GM18507 (cell line): ENCODE measurements at regions not wholly inside any gene's neighbourhood (a gene's known extent, or its start where the extent isn't known, plus 50 kb on each side); places are given as distances from the start of the nearest gene placed in this dataset.
"Not testable (repeated sequence)": the region's sequence is repeated elsewhere in the genome, so short reads cannot be mapped to it uniquely, and the experiment has no call there.

Source experiments
- DNase-seq: peaks from one replicate; pipeline ENCODE4 v3.0.0; 2011; ENCODE audit warnings: low read depth; ENCODE audit not compliant: insufficient read length; ENCODE audit errors: extremely low spot score
- FAIRE-seq: peaks from 2 replicates; lab custom pipeline; 2011; peaks lifted over from hg19 to GRCh38; lab: Jason Lieb, UNC

DNA sequence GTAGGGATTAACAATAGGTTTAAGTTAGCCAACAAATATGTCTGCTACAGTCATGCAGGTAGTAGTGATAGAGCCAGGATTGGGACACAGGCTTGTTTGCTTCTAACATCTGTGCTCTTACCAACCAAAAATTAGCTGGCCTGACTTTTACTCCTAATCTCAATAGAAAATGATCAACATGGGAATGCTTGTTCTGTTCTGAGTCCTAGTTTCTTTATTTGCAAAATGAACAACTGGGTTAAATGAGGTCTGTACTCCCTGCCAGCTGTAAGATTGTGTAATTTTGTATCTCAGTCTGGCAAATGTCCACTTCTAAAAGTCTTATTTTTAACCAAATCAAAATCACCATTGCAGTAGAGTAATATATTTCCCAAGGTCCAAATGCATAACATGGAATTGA lies 216.8 kb downstream of the NMUR2 start:
- DNase-seq: no peak
- no peak for FAIRE-seq

DNA sequence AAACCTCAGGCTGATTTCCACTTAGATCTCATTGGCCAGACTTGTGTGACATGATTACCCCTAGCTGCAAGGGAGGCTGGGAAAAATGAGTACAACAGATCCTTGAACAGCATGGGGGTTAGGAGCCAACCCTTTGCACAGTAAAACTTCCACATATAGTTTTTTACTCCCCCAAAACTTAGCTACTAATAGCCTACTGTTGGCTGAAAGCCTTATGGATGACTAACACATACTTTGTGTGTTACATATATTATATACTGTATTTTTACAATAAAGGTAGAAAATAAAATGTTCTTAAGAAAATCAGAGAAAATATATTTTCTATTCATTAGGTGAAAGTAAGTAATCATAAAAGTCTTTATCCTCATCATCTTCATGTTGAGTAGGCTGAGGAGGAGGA lies 217.4 kb downstream of the NMUR2 start:
- DNase-seq (no peak), FAIRE-seq (no peak)

GRCh38 chr5:152185547-152186245 lies 219.4 kb downstream of the NMUR2 start:
- FAIRE-seq (no peak), DNase-seq (no peak)

DNA sequence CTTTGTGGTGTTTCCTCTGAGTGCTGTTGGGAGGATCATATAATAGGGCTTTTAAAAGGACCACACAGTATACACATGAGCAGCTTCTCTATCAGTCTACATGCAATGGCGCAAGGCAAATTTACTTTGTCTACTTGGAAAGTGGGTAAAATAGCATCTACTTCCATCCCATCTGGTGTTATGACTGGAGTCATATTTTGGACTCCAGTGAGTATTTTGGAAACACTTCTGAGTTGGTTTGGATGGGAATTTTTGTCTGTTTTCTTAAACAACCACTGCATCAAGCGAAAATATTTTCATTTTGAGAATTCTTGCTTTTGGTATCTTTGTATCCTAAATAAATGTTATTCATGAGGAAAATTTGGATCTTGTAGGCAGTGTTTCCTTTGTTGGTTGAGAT lies 220.8 kb downstream of the NMUR2 start:
- DNase-seq (no peak), FAIRE-seq (no peak)

DNA sequence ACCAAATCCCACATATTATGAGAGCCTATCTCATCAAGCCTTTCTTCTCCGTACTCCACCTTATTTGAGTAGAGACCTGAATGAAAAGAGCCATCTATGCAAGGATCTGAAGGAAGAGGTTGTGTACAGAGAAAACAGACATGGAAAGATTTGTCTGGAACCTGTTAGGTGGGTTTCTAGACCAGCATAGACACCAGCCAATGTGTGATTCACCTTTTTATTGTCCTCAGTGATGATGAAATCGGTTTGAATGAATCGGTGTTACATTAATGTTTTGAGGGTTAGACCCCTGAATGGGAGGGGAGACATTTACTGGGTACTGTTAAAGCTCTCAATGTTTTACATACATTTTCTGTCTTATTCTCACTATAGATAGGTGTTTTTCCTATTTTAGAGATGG lies 223.6 kb downstream of the NMUR2 start:
- FAIRE-seq (no peak), DNase-seq (no peak)

DNA sequence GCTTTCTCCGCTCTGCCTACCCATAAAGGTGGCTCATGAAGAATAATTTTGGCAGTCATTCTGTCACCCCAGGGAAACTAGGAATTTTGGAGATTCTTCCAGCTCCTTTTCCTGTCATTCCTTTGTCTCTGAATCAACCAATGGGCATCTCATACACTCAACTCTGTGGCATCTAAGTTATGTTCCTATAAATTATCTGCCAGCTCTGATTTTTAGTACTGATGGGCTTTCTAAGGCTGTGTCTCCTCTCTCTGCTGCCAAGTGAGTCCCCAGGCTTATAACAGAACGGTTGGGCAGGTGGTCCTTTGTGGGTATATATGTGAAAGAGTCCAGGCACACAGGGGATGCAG lies 226.8 kb downstream of the NMUR2 start:
- no peak for FAIRE-seq
- no peak for DNase-seq

DNA sequence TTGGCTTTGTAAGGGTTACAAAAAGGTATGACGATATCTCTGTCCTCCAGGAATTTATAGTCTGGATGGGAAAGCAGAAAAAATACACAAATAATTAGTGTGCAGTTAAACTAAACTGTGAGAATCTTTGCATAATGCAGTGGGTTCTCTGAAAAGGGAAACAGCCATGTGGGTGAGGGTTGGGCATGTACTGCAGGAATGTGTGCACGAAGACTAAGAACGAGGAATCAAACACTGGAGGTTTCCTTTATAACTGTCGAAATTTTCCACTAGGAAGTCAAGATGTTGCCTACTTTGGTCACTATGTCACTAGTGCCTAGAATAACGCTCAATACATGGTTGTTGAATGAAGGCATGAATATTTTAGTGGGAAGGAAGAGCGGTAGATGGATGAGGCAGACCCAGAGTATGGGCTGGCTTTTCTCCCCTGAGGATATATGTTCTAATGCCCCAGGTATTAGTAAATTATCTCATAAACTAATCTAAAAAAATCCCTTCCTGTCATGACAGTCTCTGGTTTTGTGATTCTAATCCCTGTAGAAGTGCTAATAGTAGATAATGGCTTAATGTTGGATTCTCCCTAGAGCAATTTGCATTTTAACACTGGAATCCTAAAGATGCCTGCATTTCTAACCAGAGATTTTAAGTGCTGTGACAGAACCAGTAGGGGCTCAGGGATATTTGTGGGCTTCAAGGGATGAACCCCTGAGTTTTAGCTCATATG lies 227.3 kb downstream of the NMUR2 start:
- no peak for DNase-seq
- FAIRE-seq: no peak

- DNase-seq (no peak), FAIRE-seq (no peak)
Measured at GRCh38 chr5:152171888-152172287, 233.2 kb downstream of the NMUR2 start.

DNA sequence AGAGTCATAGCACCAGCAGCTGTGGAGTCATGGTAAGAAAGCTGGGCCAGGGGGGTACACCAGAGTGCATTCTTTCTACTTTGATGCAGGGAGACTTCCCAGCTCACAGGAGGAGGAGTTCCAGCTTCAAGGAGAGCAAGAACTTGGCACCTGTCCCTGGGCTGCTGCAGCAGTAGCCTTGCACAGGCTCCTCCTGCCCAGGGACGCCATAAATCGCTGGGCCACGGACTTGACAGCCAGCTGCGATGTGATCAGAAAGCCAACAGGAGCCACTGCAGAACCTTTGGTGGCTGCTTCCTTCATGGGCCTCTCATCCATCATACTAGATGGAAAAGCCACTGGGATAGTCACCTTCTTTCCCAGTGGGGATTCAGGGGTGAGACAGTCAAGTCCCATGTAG lies 234.7 kb downstream of the NMUR2 start:
- no peak for FAIRE-seq
- DNase-seq: no peak

DNA sequence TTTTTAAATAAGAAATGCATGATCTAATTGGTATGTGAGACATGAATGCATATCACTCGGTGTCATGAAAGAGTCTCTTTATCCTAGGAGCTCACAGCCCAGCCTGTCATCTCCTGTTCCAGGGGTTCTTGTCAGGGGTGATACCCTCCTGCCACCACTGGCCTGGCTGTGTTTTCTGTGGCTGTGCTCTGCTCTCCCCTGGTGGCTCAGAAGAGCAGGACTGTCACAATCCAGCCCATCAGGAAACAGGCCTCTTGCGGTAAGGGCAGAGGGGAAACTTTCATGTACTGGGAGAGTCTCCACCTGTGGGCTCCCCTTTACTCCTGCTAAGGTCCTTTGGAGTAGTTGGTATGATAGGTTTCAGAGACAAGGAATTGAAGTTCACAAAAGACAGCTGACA lies 240.2 kb upstream of the GLRA1 start:
- DNase-seq: no peak
- no peak for FAIRE-seq

DNA sequence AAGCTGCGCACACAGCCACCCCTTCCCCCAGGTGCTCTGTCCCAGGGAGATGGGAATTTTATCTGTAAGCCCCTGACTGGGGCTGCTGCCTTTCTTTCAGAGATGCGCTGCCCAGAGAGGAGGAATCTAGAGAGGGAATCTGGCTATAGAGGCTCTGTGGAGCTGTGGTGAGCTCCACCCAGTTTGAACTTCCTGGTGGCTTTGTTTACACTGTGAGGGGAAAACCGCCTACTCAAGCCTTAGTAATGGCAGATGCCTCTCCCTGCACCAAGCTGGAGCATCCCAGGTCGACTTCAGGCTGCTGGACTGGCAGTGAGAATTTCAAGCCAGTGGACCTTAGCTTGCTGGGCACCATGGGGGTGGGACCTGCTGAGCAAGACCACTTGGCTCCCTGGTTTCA lies 235.2 kb upstream of the GLRA1 start:
- not testable (repeated sequence) for FAIRE-seq, DNase-seq

DNA sequence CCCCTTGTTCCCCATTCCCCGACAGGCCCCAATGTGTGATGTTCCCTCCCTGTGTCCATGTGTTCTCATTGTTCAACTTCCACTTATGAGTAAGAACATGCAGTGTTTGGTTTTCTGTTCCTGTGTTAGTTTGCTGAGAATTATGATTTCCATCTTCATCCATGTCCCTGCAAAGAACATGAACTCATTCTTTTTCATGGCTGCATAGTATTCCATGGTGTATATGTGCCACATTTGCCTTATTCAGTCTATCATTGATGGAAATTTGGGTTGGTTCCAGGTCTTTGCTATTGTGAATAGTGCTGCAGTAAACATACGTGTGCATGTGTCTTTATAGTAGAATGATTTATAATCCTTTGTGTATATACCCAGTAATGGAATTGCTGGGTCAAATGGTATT lies 229.8 kb upstream of the GLRA1 start:
- not testable (repeated sequence) for DNase-seq, FAIRE-seq

DNA sequence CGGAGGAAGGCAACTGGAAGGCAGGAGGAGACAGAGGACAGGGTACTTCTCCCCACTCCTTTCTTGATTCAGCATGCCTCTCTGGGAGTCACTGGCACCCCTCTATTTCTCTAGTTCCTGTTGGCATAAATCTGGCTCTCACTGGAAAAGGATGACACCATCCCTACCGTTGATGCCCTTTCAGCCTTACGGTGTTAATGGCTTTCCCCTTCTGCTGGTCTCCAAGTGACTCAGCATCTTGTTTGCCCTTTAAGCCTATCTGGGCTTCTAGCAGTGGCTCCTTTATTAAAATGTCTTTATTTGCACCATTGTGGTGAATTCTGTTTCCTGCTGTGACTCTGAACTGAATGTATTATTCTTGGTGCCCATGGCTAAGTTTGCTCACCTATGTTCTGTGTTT lies 227.3 kb upstream of the GLRA1 start:
- FAIRE-seq (no peak), DNase-seq (no peak)

- FAIRE-seq: no peak
- no peak for DNase-seq
Measured at GRCh38 chr5:152151113-152151512, 226.5 kb upstream of the GLRA1 start.

- DNase-seq: no peak
- FAIRE-seq: no peak
Measured at GRCh38 chr5:152147286-152147685, 222.6 kb upstream of the GLRA1 start.

- no peak for DNase-seq
- FAIRE-seq: no peak
Measured at GRCh38 chr5:152146566-152146965, 221.9 kb upstream of the GLRA1 start.

GRCh38 chr5:152144556-152144955 lies 219.9 kb upstream of the GLRA1 start:
- no peak for FAIRE-seq

DNA sequence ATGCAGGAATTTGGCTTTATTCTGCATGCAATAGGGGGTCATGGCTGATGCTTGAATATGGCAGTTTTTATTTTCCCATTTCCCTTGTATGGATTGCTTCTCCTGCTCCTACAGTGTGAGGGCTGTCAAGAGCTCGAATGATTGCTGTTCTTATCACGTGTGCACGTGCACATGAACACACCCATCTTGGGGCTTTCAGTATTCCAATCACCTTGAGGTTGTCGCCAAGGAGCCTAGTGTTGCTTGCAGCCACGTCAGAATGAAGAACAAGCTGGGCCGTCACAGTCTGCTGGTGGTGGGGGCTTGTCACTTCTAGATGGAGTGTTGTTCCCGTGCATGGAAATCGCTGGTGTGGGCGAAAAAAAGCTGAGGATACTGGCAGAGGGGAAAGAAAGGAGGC lies 219.4 kb upstream of the GLRA1 start:
- no peak for FAIRE-seq
- DNase-seq: no peak

More at GRCh38 chr5:152144556-152144955, 219.9 kb upstream of the GLRA1 start:
- no peak for DNase-seq

DNA sequence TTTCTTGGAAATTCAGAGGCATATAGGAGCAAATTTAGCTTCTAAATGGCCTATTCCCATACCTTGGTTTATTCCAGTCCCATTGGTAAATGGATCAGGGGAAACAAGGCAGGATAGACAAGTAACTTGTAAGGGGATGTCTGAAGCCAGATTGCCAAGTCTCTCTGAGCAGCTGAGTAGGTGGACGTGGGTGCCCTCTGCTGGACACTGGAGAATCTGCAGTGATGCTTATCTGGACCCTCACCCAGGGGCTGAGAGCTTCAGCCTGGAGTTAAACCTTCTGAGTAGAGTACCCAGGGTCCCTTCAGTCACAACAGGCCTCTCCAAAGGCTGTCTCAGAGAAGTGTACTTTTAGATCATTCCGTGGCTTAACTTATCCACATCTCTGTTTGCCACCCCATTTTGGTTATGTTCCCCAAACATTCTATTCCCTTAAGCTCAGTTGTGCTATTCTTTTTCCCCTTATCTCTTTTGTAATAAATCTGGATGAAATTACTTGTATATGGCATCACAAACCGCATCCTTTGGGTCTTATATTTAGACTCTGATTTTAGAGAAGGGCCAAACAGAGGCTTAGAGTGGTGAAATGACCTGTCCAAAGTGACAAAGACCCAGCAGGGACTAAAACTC lies 218.3 kb upstream of the GLRA1 start:
- peak; percentile 87 for FAIRE-seq
- DNase-seq: peak; percentile 35

GRCh38 chr5:152140347-152140746 lies 215.7 kb upstream of the GLRA1 start:
- DNase-seq (no peak), FAIRE-seq (no peak)

- no peak for FAIRE-seq
Measured at GRCh38 chr5:152137063-152137462, 212.4 kb upstream of the GLRA1 start.

More at GRCh38 chr5:152137063-152137462, 212.4 kb upstream of the GLRA1 start:
- DNase-seq: no peak
